Dermis microvascular lymphatic vessel endothelial cell (primary cell): ENCODE measurements at regions not wholly inside any gene's neighbourhood (a gene's known extent, or its start where the extent isn't known, plus 50 kb on each side); places are given as distances from the start of the nearest gene placed in this dataset.
A peak's percentile ranks its signal among the peaks of the same experiment; 100 is the strongest.

Source experiments
- DNase-seq, 2 donors: peaks; one replicate each; pipeline versions ENCODE4 v3.0.0 to v3.0.0-alpha.2; 2010; ENCODE audit warnings: low read depth in 2 of 2

- no peak for DNase-seq
Observed at GRCh38 chr1:98331718-98332311, 329.7 kb upstream of the SNX7 start.

- DNase-seq: no peak
Observed at GRCh38 chr1:98331243-98331642, 330.3 kb upstream of the SNX7 start.

DNA sequence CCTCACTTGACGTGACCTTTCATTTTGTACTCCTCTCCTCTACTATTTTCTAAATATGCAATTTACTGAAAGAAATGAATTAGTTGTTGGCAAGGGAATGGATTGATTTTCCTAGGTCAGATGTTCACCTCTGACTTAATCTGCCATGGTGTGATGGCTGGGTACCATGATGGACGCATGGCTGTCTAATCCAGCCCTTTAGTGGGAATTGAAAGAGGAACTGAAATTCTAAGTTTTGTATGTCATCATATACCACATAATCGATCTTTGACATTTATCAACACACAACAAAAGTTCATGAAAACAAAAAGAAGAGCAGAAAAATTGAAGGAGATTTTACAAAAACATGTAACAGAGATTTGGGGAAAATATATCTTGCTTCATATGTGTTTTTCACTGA, 331.3 kb upstream of the SNX7 start:
- no peak for DNase-seq

DNA sequence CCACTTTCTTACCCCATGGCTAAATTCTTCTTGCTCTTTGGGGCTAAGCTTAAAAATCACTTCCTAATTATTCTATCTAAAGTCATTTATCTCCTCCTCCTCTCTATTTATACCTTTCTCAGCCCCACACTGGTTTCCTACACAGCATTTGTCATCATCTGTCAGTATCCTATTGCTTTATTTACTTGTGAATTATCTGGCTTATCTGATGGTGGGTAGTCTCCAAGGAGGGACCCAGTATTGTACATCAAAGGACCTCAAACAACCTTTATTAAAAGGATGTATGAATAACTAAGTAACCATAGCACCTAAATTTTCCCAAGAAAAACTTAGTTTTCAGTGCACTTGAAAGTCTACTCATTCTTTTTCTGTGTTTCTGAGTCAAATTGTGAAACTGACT, 332.7 kb upstream of the SNX7 start:
- DNase-seq: no peak

- peak in 1 of 2 donors; percentile 79 for DNase-seq
Observed at GRCh38 chr1:98327220-98327861, 334.2 kb upstream of the SNX7 start.

- DNase-seq: peak; percentile 29 to 91
Observed at GRCh38 chr1:98325646-98326440, 335.7 kb upstream of the SNX7 start.

DNA sequence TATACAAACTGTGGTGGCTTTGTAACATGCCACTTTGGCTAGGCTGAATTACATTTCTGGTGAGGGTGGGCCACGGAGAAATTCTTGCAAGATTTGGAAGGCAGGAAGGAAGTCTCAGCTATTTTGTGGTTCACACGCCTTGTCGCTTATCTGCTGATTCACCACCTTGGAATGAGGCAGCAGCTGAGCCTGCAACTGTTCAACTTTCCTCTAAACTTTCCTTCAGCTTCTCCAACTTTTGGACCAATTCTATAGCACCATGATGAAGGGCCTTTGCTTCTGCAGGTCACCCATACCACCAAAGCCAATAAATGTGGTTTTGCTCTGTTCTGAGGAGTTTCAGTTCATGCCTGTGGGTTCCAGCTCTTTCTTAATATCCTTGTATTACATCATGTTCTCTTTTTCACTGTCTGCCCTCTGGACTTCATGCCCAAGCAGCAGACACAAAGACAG, 337.6 kb upstream of the SNX7 start:
- DNase-seq: peak in 1 of 2 donors; percentile 78

DNA sequence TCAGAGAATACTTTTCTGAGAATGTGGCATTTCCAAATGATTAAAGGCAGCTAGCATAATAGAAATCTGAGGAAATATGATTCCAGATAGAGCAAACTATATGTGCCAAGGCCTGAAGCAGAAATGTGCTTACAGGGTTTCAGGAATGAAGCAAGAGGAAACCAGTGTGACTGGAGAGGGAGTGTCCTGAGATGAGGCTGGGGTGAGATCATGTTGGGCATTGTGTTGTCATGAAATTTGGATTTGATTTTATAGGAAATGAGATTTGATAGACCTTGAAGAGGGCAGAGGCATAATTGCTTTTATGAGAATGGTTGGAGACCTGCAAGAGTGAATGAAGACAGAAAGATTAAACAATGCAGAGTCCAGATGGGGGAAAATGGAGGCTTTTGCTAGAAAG, 338.1 kb upstream of the SNX7 start:
- peak in 1 of 2 donors; percentile 66 for DNase-seq

DNA sequence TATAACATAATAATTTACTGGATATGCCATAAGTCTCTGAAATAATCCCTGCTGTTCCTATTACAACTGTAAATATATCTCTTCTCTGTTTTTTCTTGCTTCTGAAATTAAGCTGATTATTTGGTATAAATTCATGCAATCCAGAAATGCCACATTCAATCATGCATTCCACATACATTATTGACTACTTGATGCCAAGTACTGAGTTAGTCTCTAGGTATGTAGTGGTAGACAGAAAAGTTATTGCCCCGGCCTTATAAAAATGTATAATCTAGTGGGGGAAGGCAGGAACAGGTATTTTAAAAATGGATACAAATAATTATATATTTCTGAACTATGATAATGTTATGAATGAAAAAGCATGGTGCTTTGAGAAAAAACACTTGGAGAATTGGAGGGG, 338.6 kb upstream of the SNX7 start:
- no peak for DNase-seq

DNA sequence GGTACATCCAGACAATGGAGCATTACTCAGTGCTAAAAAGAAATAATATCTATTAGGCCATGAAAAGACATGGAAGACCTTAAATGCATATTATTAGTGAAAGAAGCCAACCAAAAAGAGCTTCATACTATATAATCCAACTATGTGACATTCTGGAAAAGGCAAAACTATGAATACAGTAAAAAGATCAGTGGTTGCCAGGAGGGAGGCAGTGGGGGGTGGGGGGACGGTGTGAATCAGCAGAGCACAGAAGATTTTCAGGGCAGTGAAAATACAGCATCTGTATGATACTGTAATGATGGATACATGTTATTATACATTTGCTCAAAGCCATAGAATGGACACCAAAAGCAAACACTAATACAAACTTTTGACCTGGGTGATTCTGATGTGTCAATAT, 339.4 kb upstream of the SNX7 start:
- no peak for DNase-seq

GRCh38 chr1:98321191-98321590, 340.3 kb upstream of the SNX7 start:
- no peak for DNase-seq

DNA sequence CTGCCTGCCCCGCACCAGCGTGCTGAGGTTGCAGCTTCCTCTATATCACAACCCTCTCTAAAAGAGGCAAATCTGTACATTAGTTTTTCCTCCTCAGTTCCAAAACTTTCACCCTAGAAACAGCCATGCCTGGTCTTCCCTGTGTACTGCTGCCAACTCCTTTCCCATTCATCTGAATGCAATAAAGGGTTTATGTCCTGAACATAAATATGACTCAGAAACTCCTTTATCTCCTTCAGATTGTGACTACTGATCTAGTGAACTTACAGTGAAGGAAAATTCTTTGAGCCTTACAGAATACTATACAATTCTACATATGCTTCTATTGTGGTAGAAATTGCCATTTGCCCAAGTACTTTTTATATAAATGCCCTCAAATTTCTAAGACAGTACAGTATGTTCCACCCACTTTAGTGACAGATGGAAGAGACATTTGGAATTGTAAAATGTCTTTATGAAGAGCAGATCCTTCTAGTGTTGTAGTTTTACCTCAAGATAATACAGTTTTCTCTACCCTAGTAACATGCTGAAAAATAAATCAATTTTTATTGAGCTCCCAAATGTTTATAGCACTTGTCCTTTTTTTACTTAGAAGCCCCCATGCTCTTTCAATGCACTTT, 345.1 kb upstream of the SNX7 start:
- peak in 1 of 2 donors; percentile 62 for DNase-seq

- peak; percentile 32 to 80 for DNase-seq
Observed at GRCh38 chr1:98315309-98315708, 346.2 kb upstream of the SNX7 start.

- DNase-seq: no peak
Observed at GRCh38 chr1:98314601-98315000, 346.9 kb upstream of the SNX7 start.

DNA sequence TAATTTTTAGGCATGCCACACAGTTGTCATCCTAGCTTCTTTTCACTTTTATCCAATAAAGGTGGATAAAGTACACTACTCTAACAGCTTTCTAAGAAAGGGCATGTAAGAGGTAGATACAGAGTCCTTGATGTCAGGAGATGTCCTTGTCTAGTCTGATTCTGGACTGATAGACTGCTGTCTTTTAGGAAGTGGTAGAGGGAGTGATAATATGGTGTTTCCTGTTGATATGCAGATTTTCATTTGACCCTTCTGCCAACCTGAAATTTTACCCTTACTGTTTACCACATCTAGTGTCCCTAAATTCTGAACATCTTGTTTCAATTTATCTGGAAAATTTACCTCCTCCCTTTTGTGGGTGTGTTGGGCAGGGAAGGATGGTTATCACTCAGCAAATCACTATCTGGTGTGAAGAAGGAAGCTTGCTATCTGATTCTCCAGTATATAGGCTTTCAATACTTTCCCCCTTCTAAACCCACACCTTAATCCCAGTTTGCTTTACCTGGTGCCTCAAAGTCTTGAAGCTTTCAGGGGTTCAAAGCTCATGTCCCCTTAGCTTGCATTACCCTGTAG, 354.9 kb upstream of the SNX7 start:
- DNase-seq: no peak

- DNase-seq: no peak
Observed at GRCh38 chr1:98305362-98305761, 356.2 kb upstream of the SNX7 start.

GRCh38 chr1:98304888-98305287, 356.6 kb upstream of the SNX7 start:
- DNase-seq: no peak

GRCh38 chr1:98299861-98300260, 361.7 kb upstream of the SNX7 start:
- DNase-seq: no peak

GRCh38 chr1:98299313-98299712, 362.2 kb upstream of the SNX7 start:
- no peak for DNase-seq

- no peak for DNase-seq
Observed at GRCh38 chr1:98298319-98298718, 363.2 kb upstream of the SNX7 start.

GRCh38 chr1:98296681-98297080, 364.8 kb upstream of the SNX7 start:
- no peak for DNase-seq

DNA sequence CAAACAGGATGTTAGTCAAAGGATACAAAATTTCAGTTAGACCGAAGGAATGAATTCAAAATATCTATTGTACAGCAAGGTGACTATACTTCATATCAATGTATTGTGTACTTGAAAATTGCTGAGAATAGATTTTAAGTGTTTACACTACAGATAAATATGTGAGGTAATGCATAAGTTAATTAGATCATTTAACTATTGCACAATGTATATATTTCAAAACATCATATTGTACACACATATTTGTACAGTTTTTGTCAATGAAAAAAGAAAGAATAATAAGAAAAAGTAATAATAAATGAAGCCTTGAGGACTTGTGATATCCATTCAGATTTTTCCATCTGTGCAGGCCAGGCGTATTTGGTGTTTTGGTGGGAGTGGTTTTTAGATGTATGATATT, 367.4 kb upstream of the SNX7 start:
- no peak for DNase-seq
